AG04449 (cell line): ENCODE measurements at regions not wholly inside any gene's neighbourhood (a gene's known extent, or its start where the extent isn't known, plus 50 kb on each side); places are given as distances from the start of the nearest gene placed in this dataset.

Experiments
- CTCF ChIA-PET: fragments of 350-600 bp; formaldehyde crosslinking; extraction: SDS; loops from one replicate; lab custom pipeline; 2021; ENCODE audit warnings: antibody characterized with exemption; lab: Yijun Ruan, JAX
- POLR2A ChIA-PET: fragments of 400-600, 350-600 bp; formaldehyde crosslinking; extraction: SDS; loops from one replicate; lab custom pipeline; 2020; ENCODE audit warnings: antibody characterized with exemption, inconsistent platforms; lab: Yijun Ruan, JAX
- DNase-seq: peaks from one replicate; pipeline ENCODE4 v3.0.0-alpha.2; 2010; ENCODE audit warnings: low read depth, low spot score
- H3K4me3 ChIP-seq: 2 replicates; pipeline ENCODE4 v1.5.1; 2011; ENCODE audit warnings: low read depth, mild to moderate bottlenecking, control low read depth, low read length
- CTCF ChIP-seq: IDR thresholded peaks from one replicate; pipeline ENCODE4 v1.5.1; 2011; ENCODE audit warnings: mild to moderate bottlenecking, moderate library complexity, low read length, control low read depth, inconsistent platforms; ENCODE audit not compliant: insufficient read depth; ENCODE audit errors: missing control alignments

DNA sequence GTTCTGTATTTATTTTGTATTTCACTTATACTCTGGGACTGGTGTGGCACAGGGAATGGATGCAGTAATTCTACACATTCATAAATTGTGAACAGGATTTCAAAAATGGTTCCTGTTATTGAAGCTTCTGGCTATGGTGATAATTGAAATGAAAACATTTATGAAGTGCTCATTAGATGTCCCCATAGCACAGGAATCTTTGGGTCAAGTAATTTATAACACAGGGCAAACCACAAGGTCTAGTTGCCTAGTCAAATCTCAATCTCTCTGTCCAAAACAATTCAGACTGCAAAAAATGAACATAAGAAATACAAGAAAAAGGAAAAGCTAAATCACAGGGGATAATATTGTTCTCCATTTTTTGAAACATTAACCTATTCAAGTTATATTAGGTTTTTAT is 117.5 kb upstream of the PTPRG start:
- no peak overlapping the region for H3K4me3 ChIP-seq
- DNase-seq, result no peak
- ChIA-PET POLR2A (no interaction called here), CTCF (no interaction called here)
- no peak for TF ChIP-seq CTCF

- H3K4me3 ChIP-seq, result no peak overlapping the region
- no peak for TF ChIP-seq CTCF
- ChIA-PET CTCF (no interaction called here), POLR2A (no interaction called here)
- no peak for DNase-seq
Observed at GRCh38 chr3:61444782-61445181, 116.6 kb upstream of the PTPRG start.

DNA sequence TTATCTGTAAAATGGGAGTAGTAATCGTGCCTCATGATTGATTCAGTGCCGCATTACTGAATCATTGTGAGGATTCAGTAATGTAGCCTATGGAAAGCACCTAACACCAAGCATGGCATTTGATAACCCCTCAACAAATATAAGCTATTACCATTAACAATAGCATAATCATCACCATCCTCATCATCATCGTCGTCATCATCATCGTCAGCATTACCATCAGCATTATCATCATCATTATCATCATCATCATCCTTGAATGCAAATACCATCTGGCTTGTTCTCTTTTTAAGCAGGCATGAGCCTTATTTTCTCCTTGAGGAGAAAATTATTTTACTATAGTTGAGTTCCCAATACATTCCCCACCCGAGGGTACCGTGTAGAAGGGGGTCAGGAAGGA is 115.4 kb upstream of the PTPRG start:
- ChIA-PET CTCF (no interaction called here), POLR2A (no interaction called here)
- H3K4me3 ChIP-seq, result no peak overlapping the region
- DNase-seq, result no peak
- TF ChIP-seq CTCF, result no peak

- POLR2A ChIA-PET, result no interaction called here
- TF ChIP-seq CTCF, result no peak
- no peak for DNase-seq
- CTCF ChIA-PET, result no interaction called here
- no peak overlapping the region for H3K4me3 ChIP-seq
Observed at GRCh38 chr3:61446341-61446740, 115.0 kb upstream of the PTPRG start.

GRCh38 chr3:61448378-61448777 is 113.0 kb upstream of the PTPRG start:
- POLR2A ChIA-PET, result no interaction called here
- DNase-seq, result no peak
- no peak for TF ChIP-seq CTCF
- CTCF ChIA-PET, result no interaction called here
- no peak overlapping the region for H3K4me3 ChIP-seq

- ChIA-PET CTCF (no interaction called here), POLR2A (no interaction called here)
- no peak overlapping the region for H3K4me3 ChIP-seq
- no peak for DNase-seq
- no peak for TF ChIP-seq CTCF
Observed at GRCh38 chr3:61449327-61450040, 111.9 kb upstream of the PTPRG start.
